H1 (cell line): ENCODE measurements at regions not wholly inside any gene's neighbourhood (a gene's known extent, or its start where the extent isn't known, plus 50 kb on each side); places are given as distances from the start of the nearest gene placed in this dataset.

ENCODE experiments used
- JUND ChIP-seq: IDR thresholded peaks from 2 replicates; pipeline ENCODE4 v1.6.1; 2011; ENCODE audit warnings: mild to moderate bottlenecking, improper control_type of control experiment, low read length
- MAFK ChIP-seq: IDR thresholded peaks from 2 replicates; pipeline ENCODE4 v1.6.1; 2012; ENCODE audit warnings: low read depth, mild to moderate bottlenecking, improper control_type of control experiment, low read length
- SIX5 ChIP-seq: IDR thresholded peaks from 2 replicates; pipeline ENCODE4 v1.6.1; 2011; ENCODE audit warnings: mild to moderate bottlenecking, low read depth, low read length
- SUZ12 ChIP-seq: fragments of 200-600 bp; sonication (generic); IDR thresholded peaks from 2 replicates; pipeline ENCODE4 v1.6.1; 2012; ENCODE audit warnings: mild to moderate bottlenecking, inconsistent platforms, low read length, moderate library complexity, mixed read lengths
- YY1 ChIP-seq: IDR thresholded peaks from 2 replicates; pipeline ENCODE4 v1.6.1; 2011; ENCODE audit warnings: low read depth, mild to moderate bottlenecking, low read length

DNA sequence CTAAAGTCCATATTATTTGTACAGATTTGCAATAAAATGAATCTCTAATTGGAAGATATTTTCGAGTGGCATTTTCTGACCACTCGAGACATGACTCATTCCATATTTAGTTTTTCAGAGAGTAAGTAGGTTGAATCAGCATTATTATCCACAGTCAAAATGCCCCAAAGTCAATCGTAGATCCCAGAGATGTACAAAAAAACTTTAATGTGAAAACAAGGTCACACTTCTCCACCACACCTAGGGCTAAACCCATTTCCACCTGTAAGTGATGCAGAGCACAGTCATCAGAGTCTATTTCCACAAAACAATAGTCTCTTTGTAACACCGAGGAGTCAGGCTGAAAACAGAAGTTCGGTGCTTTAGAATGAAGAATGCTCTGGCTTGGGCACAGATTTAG, 117.1 kb upstream of the TENM3 start (continued):
- TF ChIP-seq SUZ12 = no peak
- TF ChIP-seq YY1 = no peak
- TF ChIP-seq JUND = no peak
- TF ChIP-seq SIX5 = no peak
- no peak for TF ChIP-seq MAFK
- TF ChIP-seq, all 59 proteins: peak for 0
